ENCODE measurements at regions not wholly inside any gene's neighbourhood (a gene's known extent, or its start where the extent isn't known, plus 50 kb on each side); places are given as distances from the start of the nearest gene placed in this dataset.

- no peaks in the 10 kb centered on the region for H3F3A ChIP-seq (ENCODE audit: control insufficient read depth, insufficient read depth)
- H4K20me1 ChIP-seq (ENCODE audit: control insufficient read depth, insufficient read depth, low read depth, low read length): no peaks in the 10 kb centered on the region
- TF ChIP-seq CTCF (IDR thresholded peaks at IDR 0.05; ENCODE audit: low read depth, low read length, poor library complexity, severe bottlenecking): no peak
- no peak for TF ChIP-seq EZH2phosphoT487 (IDR thresholded peaks at IDR 0.05; ENCODE audit: borderline replicate concordance, low read length)
- H3K9me3 ChIP-seq (ENCODE audit: control insufficient read depth, insufficient read depth, low read length): no peaks in the 10 kb centered on the region
- no peaks in the 10 kb centered on the region for H3K4me1 ChIP-seq (ENCODE audit: control insufficient read depth, low read length)
- no peak overlapping the region for H3K27ac ChIP-seq (ENCODE audit: low read depth, low read length)
- no peak overlapping the region for H3K4me2 ChIP-seq (ENCODE audit: low read length)
- no peaks in the 10 kb centered on the region for H3K79me2 ChIP-seq (ENCODE audit: control insufficient read depth, low read length)
- no peaks in the 10 kb centered on the region for H3K36me3 ChIP-seq (ENCODE audit: control insufficient read depth, low read length)
- no peak overlapping the region for H3K4me3 ChIP-seq (ENCODE audit: low read length)
- no peaks in the 10 kb centered on the region for H3K27me3 ChIP-seq (ENCODE audit: control insufficient read depth, low read length)
- H3K9me2 ChIP-seq (replicated peaks; ENCODE audit: control insufficient read depth, low read length): no peaks in the 10 kb centered on the region
Measured at GRCh38 chr4:4693258-4693657, 151.4 kb upstream of the STX18 start.

GRCh38 chr4:4690854-4691253 lies 149.0 kb upstream of the STX18 start:
- Histone ChIP-seq H3K9me3 (ENCODE audit: control insufficient read depth, insufficient read depth, low read length) (no peaks in the 10 kb centered on the region), H3F3A (ENCODE audit: control insufficient read depth, insufficient read depth) (no peaks in the 10 kb centered on the region), H3K27ac (ENCODE audit: low read depth, low read length) (no peak overlapping the region), H3K79me2 (ENCODE audit: control insufficient read depth, low read length) (no peaks in the 10 kb centered on the region), H4K20me1 (ENCODE audit: control insufficient read depth, insufficient read depth, low read depth, low read length) (no peaks in the 10 kb centered on the region), H3K27me3 (ENCODE audit: control insufficient read depth, low read length) (no peaks in the 10 kb centered on the region), H3K4me2 (ENCODE audit: low read length) (no peak overlapping the region), H3K4me1 (ENCODE audit: control insufficient read depth, low read length) (no peaks in the 10 kb centered on the region), H3K36me3 (ENCODE audit: control insufficient read depth, low read length) (no peaks in the 10 kb centered on the region), H3K9me2 (replicated peaks; ENCODE audit: control insufficient read depth, low read length) (no peaks in the 10 kb centered on the region), H3K4me3 (ENCODE audit: low read length) (no peak overlapping the region)
- TF ChIP-seq CTCF (IDR thresholded peaks at IDR 0.05; ENCODE audit: low read depth, low read length, poor library complexity, severe bottlenecking) (no peak), EZH2phosphoT487 (IDR thresholded peaks at IDR 0.05; ENCODE audit: borderline replicate concordance, low read length) (no peak)

- H3K9me2 ChIP-seq (replicated peaks; ENCODE audit: control insufficient read depth, low read length): no peaks in the 10 kb centered on the region
- no peaks in the 10 kb centered on the region for H4K20me1 ChIP-seq (ENCODE audit: control insufficient read depth, insufficient read depth, low read depth, low read length)
- H3F3A ChIP-seq (ENCODE audit: control insufficient read depth, insufficient read depth): no peaks in the 10 kb centered on the region
- H3K4me3 ChIP-seq (ENCODE audit: low read length): no peak overlapping the region
- no peak overlapping the region for H3K4me2 ChIP-seq (ENCODE audit: low read length)
- H3K4me1 ChIP-seq (ENCODE audit: control insufficient read depth, low read length): no peaks in the 10 kb centered on the region
- no peak for TF ChIP-seq CTCF (IDR thresholded peaks at IDR 0.05; ENCODE audit: low read depth, low read length, poor library complexity, severe bottlenecking)
- no peak for TF ChIP-seq EZH2phosphoT487 (IDR thresholded peaks at IDR 0.05; ENCODE audit: borderline replicate concordance, low read length)
- no peaks in the 10 kb centered on the region for H3K79me2 ChIP-seq (ENCODE audit: control insufficient read depth, low read length)
- no peaks in the 10 kb centered on the region for H3K27me3 ChIP-seq (ENCODE audit: control insufficient read depth, low read length)
- no peak overlapping the region for H3K27ac ChIP-seq (ENCODE audit: low read depth, low read length)
- H3K36me3 ChIP-seq (ENCODE audit: control insufficient read depth, low read length): no peaks in the 10 kb centered on the region
- no peaks in the 10 kb centered on the region for H3K9me3 ChIP-seq (ENCODE audit: control insufficient read depth, insufficient read depth, low read length)
Measured at GRCh38 chr4:4689694-4690440, 148.0 kb upstream of the STX18 start.
